Left colon (tissue), 2 donors: ENCODE measurements at regions not wholly inside any gene's neighbourhood (a gene's known extent, or its start where the extent isn't known, plus 50 kb on each side); places are given as distances from the start of the nearest gene placed in this dataset.
"Not testable (repeated sequence)": the region's sequence is repeated elsewhere in the genome, so short reads cannot be mapped to it uniquely, and the experiment has no call there.

Experiments
- ATAC-seq: fragments of 200-7000 bp; cut with Tn5 transposase; one replicate; pipeline ENCODE4 v1.9.1; 2020; ENCODE audit warnings: mild to moderate bottlenecking, moderate library complexity
- DNase-seq, 2 donors: peaks; one replicate each; pipeline ENCODE4 v3.0.0-alpha.2; 2020
- intact Hi-C, 2 donors: fragments of 100-400 bp; cut with DNase I in 1 of 2; cut with micrococcal nuclease in 1 of 2; formaldehyde crosslinking; loops; one replicate each; pipeline versions ENCODE4 v1.11.2 to v1.14.0; 2022; cut with DNase I, micrococcal nuclease
- donor health status: DM: no; HTN: no; CAD: no.
- donor health status: DM: yes; HTN: yes; CAD: no.

DNA sequence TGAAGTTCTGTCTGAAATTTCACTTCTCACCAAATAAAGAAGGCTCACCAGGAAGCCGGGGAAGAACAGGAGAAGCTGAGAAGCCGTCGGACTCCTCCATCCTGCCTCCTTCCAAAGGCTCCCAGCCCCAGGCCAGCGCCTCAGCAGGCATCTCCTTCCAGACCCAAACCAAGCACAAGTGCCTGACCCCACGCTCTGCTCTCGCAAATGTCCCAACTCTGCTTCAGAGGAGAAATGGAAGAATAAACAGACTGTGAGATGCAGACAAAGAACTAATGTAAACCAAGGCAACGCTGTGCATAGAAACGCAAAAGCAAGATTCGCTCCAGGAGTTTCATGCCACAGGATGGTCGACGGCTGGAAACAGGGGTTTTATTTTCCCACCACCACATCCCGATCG is 100.3 kb upstream of the EXOC2 start:
- no peak for DNase-seq
- intact Hi-C loops, result no loop called here
- ATAC-seq, result no peak

DNA sequence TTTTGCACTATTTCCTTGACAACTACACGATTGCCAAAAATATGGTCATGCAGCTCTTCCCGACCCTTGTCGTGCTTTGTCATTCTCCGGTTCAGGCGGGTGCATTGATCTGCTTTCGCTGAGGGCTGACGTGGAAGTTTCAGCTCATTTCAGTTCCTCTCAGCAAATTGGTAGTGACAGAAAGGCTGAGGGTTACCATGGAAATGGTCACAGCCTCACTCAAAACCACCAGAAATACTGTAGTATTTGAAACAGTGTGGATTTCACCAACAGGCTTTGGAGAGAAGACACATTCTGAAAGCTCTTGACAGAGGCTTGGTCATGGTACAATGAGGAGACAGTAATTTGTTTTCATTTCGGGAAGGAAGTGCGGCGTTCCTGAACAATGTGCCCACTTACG is 99.7 kb upstream of the EXOC2 start:
- intact Hi-C loops, result no loop called here
- ATAC-seq, result no peak

DNA sequence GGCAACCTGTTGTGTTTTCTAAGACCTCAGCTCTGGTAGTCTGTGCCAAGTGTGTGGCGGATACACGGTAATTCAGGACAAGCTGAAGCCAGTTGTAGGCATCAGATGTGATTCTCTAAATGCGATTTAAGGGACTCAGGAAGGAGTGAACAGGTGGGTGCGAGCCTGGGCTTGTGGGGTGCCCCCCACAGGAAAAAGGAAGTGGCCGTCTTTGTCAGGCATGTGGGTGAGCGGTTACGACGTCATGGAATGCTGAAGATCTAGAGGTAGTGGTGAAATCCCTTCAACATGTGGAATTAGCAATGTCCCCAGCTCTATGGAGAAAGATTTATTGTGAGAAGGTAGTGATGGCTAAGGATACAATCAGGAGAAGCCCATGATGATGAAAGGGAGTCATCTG is 95.1 kb upstream of the EXOC2 start:
- DNase-seq, result no peak
- no peak for ATAC-seq
- intact Hi-C loops, result no loop called here

More for the DNA sequence above, 99.7 kb upstream of the EXOC2 start:
- DNase-seq, result no peak

DNA sequence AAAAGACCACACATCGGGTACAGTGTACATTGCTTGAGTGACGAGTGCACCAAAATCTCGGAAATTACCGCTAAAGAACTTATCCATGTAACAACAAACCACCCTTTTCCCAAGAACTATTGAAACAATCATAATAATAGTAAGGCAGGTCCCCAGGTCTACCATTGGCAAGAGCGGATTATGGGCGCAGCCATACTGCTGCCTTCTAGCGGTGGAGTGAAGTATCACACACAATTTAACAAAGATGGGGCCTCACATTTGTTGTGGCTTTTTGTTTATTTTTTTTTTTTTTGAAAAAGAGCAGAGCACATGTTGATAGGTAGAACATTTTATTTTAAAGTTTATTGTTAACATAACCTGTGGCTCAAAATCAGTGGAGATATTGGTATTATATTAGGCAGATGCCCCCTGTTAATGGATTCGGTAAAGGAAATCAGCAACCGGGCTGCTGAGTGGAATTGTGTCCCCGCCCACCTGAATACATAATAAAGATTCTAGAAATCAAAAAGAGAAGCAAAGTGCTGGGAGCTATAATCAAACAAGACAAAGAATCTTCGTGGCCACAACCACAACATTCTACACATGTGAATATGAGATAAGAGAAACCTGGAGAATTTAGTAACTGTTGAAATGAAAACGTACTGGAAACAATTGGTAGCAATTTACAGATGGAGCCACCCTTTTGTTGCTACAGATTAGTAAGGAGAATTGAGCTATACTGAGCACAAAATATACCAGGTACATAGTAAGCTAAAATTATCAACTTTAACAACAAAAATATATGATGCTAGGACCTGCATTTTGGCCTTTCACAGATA is 94.2 kb upstream of the EXOC2 start:
- intact Hi-C loops, result no loop called here
- ATAC-seq, result no peak
- no peak for DNase-seq

DNA sequence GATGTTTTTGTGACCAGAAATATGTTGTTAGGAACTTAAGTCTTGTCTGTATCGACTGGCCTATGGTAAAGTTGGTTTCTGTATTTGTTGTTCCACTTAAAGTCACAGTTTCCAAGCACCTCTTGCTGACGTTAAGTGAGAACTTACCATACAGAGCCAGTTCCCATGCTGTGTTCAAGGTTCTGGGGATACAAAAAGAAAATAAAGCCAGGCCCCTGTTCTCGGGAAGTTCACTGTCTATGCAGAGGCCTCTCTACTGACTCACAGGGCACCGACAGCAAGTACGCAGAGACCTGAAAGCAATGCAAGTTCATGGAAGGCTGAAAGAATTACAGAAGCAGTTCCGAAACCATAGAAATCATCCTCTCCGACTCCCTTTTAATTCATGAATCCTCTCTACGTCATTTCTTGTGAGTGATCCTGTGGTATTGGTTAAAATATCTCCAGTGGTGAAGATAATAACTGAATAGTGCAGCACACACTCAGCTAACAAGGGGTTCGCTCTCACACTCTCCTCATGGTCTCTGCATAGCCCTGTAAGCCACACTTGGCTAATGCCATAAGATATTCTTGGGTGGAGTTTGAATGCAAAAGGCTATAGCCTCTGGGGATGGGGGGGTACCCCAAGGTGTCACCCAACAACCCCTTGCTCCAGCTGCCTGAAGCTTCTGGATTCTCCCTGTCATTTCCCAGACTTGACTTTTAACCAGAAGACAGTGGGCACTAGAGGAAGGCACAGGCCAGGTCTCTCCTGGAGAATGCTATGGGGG is 91.2 kb upstream of the EXOC2 start:
- intact Hi-C loops, result no loop called here
- no peak for DNase-seq
- no peak for ATAC-seq

DNA sequence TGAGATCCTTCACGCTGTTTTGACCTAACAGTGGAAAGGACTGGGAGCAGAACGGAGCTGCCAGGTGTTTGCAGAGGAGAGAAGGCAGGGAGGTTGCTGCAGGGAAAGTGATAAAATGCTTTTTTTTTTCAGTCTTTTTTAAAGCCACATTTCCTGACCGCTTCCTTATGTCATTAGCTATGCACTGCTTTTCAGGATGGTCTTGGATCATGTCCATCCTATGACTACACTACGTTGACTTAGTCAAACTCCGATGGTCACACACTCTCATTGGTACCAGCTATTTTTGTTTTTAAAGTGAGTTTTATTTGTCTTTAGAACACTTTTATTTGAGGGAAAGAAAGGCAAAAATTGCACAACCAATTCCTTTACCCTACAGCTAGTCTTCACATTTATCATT is 89.2 kb upstream of the EXOC2 start:
- ATAC-seq (no peak), DNase-seq (no peak)
- intact Hi-C loops, result no loop called here

DNA sequence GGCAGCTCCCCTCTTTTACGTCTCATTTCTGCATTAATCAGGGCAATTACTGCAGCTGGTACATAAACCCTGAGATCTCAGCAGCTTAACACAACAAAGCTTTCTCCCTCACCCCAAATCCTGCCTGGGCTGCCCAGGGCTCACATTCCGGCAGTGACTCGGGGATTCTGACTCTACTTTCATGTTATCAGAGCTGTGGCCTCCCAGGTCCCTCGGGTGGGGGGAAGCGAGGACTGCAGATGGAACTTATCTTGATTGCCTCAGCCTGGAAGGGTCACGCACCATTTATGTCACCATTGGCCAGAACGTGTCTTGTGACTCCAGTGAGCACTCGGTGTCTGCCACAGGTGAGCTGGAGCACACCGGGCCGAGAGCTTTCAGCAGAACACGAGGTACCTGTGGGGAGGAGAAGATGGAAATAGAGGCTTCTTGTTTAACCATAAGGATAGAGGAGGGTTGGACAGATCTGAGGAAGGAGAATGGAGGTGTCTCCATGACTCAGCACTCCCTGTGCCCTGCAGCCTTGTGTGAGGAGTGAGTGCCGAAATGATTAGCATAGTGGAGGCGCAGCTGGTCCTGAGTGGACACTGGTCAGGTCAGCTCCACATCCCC is 88.5 kb upstream of the EXOC2 start:
- ATAC-seq, result no peak
- no peak for DNase-seq
- intact Hi-C loops, result no loop called here

DNA sequence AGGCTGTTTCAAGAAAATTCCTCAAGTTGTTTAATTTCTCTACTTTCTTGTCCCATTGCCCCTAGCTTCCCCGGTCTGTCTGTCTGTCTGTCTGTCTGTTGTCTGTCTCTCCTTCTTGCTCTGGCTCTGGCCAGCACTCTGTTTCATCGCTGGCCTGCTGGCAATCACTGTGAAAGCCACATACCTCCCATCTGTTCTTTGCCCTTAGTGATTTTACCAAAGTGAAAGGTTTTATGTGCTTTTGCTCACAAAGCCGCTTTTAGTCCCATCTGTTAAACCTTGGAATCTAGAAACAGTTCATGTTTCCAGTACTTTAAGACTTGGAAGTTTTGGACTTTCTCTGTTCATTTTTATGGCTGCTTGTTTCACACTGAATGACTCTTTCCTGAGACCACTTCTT is 87.8 kb upstream of the EXOC2 start:
- no peak for ATAC-seq
- DNase-seq, result no peak
- intact Hi-C loops, result no loop called here

DNA sequence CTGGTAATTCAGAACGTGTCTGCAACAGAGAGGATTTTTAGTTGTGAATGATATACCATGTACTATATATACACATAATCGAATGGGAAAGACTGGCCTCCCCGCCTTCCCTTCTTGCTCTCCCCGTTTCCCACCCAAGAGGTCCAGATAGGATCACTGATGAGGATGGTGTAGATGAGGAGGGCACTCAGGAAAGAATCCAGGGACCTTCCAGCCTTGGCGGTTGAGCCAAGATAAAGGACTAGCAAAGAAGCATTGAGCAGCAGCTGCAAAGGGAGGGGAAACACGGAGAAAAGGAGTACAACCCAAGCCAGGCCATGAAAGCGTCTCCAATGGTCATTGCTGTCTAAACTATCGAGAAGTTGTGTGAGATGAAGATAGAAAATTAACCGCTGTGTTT is 84.0 kb upstream of the EXOC2 start:
- ATAC-seq (no peak), DNase-seq (no peak)
- intact Hi-C loops, result no loop called here

DNA sequence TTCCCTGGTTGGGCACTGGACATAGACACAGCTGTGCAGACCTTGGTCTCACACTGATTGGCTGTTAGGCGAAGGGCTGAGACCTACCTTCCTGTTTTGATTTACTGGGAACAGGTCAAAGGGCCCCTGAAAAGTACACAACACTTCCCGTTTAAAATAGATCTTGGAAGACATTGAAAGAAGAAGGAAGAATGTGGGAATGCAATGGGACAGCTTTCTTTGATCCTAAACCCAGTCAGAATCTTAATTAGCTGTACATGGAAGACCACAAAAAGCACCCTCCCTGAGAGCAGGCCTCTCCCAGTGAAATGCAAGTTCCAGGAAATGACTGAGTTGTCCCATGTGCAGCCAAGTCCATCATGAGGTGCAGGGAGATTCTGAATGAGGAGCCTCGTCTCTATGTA is 83.6 kb upstream of the EXOC2 start:
- intact Hi-C loops, result no loop called here
- ATAC-seq, result no peak
- DNase-seq, result no peak

DNA sequence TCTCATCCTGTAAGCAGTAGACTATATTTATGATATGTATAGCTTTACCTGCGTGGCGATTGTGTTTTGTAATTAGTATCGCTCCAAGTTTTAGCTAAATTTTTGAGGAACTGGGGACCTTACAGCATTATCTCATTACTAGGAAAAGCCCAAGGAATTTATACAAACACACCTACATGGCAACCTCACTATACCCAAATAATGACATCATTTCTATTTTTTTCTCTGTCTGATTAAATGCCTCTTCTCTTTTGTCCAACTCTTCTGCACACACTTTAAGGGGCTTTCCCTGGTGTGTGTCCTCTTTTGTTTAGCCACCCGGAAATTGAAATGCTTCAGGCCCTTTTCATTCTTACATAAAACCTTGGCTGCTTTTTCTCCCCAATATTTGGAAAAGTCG is 82.9 kb upstream of the EXOC2 start:
- DNase-seq (no peak), ATAC-seq (no peak)
- intact Hi-C loops, result no loop called here

DNA sequence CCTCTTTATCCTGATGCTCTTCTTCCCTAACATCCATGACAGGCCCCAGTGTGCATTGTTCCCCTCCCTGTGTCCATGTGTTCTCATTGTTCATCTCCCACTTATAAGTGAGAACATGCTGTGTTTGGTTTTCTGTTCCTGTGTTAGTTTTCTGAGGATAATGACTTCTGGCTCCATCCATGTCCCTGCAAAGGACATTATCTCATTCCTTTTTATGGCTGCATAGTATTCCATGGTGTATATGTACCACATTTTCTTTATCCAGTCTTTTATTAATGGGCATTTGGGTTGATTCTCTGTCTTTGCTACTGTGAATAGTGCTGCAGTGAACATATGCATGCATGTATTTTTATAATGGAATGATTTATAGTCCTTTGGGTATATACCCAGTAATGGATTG is 78.7 kb upstream of the EXOC2 start:
- DNase-seq, ATAC-seq, intact Hi-C loops: not testable (repeated sequence)

DNA sequence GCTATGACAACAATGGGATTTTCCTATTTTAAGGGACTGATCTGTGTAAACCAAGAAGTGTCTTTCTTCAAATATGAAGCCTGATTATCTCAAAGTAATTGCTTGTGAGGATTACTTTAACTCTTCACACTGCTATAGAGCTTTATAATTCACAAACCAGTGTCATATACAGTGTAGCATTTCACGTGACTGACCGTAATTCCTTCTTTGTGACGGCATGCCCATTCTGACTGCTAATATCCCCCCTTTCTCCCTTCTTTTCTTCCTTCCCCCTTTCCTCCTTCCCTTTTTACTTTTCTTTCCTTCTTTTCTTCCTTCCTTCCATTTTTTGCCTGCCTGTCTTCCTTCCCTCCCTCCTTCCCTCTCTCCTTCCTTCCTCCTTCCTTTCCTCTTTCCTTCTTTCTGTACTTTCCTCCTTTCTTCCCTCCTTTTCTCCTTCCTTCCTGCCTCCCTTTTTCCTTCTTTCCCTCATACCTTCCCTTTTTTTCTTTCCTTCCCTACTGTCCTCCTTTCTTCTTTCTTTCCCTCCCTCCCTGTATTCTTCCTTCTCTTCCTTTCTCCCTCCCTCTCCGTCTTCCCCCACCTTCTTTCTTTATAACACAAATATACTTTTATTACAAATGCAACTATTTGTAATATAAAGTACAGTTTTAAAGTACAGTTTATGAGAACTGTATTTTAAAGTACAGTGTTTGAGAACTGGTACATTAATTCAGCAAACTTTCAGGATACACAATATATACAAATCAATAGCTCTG is 75.0 kb upstream of the EXOC2 start:
- ATAC-seq (no peak), DNase-seq (no peak)
- intact Hi-C loops, result no loop called here

DNA sequence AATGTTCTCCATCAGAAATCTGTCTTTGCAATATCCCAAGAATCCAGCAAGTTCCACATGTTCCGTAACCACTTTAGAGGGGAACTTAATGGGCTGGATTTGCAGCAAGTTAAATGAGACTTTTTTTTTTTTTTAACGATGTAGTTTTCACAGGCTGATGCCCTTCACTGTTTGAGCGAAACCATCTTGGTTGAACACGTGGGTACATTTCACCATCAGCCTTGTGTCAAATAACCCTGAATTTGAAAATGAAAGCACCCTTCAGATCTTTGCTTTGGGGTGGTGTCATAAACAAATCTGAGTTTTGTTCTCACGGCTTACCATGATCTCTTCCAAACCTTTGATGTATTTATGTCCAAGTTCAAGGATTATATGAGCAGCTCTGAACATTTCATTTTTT is 73.7 kb upstream of the EXOC2 start:
- intact Hi-C loops, result no loop called here
- DNase-seq, result no peak
- no peak for ATAC-seq

DNA sequence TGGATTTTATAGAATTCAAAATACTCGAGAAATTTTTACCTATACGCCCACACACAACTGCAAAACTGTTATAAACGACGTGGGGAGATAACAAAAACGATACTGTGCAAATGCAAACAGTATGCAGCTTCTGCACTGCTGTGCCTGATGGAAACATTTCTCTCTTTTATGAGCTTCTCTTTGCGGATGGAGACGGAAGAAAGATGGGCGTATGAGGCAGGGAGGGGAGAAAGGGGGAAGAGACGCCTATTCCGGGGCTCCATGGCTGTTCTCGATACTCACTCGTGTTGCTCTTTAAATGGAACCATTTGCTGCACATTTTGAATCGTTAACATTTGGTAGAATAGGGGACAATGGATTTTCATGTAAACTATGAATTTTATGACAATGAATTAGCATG is 69.1 kb upstream of the EXOC2 start:
- no peak for DNase-seq
- intact Hi-C loops, result no loop called here
- no peak for ATAC-seq

DNA sequence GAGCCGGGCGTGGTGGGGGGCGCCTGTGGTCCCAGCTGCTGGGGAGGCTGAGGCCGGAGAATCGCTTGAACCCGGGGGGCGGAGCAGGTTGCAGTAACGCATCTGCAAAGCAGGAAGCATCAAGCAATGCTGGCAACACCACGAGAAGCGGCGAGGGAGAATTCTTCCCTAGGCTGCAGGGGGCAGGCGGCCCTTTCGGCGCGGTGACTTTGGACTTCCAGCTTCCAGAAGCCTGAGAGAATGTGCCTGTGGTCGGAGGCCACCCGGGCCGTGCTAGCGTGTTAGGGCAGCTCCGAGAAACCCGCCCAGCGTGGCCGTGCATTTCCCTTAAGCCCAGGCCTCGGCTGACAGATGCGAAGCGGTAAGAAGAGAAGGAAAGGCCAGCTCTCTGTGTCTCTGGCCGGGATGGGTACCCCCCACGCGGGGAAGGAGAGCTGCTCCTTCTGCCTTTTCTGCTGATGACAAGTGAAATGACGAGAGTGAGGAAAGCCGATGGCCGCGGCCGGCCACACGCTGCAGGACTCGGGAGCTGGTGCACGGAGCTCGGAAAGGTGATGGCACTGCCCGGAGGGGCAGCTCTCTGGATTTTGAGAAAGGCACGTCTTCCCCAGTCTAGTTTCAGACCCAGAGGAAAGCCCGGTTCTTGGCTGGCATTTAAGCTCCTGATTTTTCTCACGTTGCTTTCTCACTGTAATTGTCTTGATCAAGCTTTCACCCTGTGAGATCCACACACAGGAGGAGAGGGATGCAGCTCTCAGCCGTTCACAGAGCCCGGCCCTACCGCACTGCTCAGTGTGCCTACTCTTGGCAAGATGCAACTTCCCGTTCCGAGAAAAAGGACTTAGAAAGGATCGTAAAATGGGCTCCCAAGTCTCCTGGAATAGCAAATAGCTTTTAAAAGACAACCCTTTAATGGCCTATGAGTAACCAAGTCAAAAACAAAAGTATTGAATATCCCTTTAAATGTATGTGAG is 68.3 kb upstream of the EXOC2 start:
- no peak for ATAC-seq
- intact Hi-C loops, result no loop called here
- DNase-seq, result no peak

DNA sequence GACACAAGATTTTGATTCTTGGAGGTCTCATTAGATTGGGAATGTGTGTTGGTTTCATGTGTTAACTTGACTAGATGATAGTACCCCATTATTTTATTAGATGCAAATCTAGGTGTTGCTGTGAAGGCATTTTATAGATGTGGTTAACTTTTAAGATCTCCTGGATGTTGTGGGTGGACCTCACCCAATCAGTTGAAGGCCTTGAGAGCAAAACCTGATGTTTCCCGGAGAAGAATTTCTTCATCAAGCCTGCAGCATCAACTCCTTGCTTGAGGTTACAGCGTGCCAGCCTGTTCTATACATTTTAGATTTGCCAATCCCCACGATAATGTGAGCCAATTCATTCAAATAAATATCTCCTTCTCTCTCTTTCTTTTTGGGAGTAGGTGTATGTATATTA is 66.8 kb upstream of the EXOC2 start:
- intact Hi-C loops, result no loop called here
- no peak for ATAC-seq
- no peak for DNase-seq

DNA sequence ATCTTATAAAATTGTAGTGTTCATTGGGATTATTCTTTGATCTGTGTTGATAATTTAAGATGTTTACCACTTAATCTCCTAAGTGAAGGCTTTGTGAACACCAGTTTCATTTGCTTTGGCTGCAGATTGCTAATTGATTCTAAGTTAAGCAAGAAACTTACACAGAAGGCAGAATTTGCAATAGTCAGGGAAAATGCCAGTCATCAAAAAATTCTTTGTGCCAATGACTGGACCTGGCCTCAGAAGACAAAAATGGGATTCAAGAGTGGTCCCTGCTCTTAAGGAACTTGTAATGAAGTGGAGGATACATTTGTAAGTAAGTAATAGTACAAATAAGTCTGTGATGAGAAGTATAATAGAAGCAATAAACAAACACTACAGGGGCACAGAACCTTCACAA is 63.3 kb upstream of the EXOC2 start:
- intact Hi-C loops, result no loop called here
- ATAC-seq, result no peak
- no peak for DNase-seq
